ENCODE measurements at regions not wholly inside any gene's neighbourhood (a gene's known extent, or its start where the extent isn't known, plus 50 kb on each side); places are given as distances from the start of the nearest gene placed in this dataset. TPM values are rescaled to one million over a fixed set of nuclear protein-coding genes. Genes with fewer than 3 reads are reported as not detected.

- intact Hi-C loops (cut with DNase I): no loop called here
- DNase-seq (no peak), ATAC-seq (no peak)
- H3K4me3 ChIP-seq: no peak overlapping the region
- no peaks in the 10 kb centered on the region for H3K36me3 ChIP-seq (replicated peaks in 1 of 2; ENCODE audit: insufficient read depth in 1 of 2, low read depth in 2 of 2)
- no peaks in the 10 kb centered on the region for H3K9me3 ChIP-seq
- TF ChIP-seq CTCF (IDR thresholded peaks at IDR 0.05): no peak
- TF ChIP-seq POLR2A (IDR thresholded peaks at IDR 0.05): no peak
- H3K27ac ChIP-seq: no peak overlapping the region
- no peaks in the 10 kb centered on the region for H3K27me3 ChIP-seq
- H3K4me1 ChIP-seq: no peaks in the 10 kb centered on the region
Measured at GRCh38 chr6:127051571-127052260, 66.8 kb upstream of the RSPO3 start.

GRCh38 chr6:127053032-127053874 is 65.2 kb upstream of the RSPO3 start:
- TF ChIP-seq POLR2A (IDR thresholded peaks at IDR 0.05): no peak
- intact Hi-C loops (cut with DNase I): no loop called here
- 42 to 48% methylated on average over 2 of the region's 2 CpGs for WGBS, 2 donors
- Histone ChIP-seq H3K4me1 (no peaks in the 10 kb centered on the region), H3K9me3 (no peaks in the 10 kb centered on the region), H3K27ac (no peak overlapping the region), H3K36me3 (replicated peaks in 1 of 2; ENCODE audit: insufficient read depth in 1 of 2, low read depth in 2 of 2) (no peaks in the 10 kb centered on the region), H3K27me3 (no peaks in the 10 kb centered on the region), H3K4me3 (no peak overlapping the region)
- ATAC-seq (no peak), DNase-seq (no peak)

GRCh38 chr6:127053875-127054235 is 64.6 kb upstream of the RSPO3 start:
- no peak for TF ChIP-seq POLR2A (IDR thresholded peaks at IDR 0.05)
- TF ChIP-seq CTCF (IDR thresholded peaks at IDR 0.05): no peak
- H3K9me3 ChIP-seq: no peaks in the 10 kb centered on the region
- H3K27me3 ChIP-seq: no peaks in the 10 kb centered on the region
- H3K36me3 ChIP-seq (replicated peaks in 1 of 2; ENCODE audit: insufficient read depth in 1 of 2, low read depth in 2 of 2): no peaks in the 10 kb centered on the region
- WGBS, 2 donors: 37 to 43% methylated on average over 1 of the region's 1 CpG
- no peak overlapping the region for H3K27ac ChIP-seq
- H3K4me3 ChIP-seq: no peak overlapping the region
- DNase-seq (no peak), ATAC-seq (no peak)
- no peaks in the 10 kb centered on the region for H3K4me1 ChIP-seq
- intact Hi-C loops (cut with DNase I): no loop called here

GRCh38 chr6:127058027-127058426 is 60.4 kb upstream of the RSPO3 start:
- H3K36me3 ChIP-seq (replicated peaks in 1 of 2; ENCODE audit: insufficient read depth in 1 of 2, low read depth in 2 of 2): no peaks in the 10 kb centered on the region
- DNase-seq (no peak), ATAC-seq (no peak)
- H3K4me1 ChIP-seq: no peaks in the 10 kb centered on the region
- no peak overlapping the region for H3K4me3 ChIP-seq
- no peaks in the 10 kb centered on the region for H3K9me3 ChIP-seq
- no peaks in the 10 kb centered on the region for H3K27me3 ChIP-seq
- 93 to 94% methylated on average over 2 of the region's 2 CpGs for WGBS, 2 donors
- no peak overlapping the region for H3K27ac ChIP-seq
- no peak for TF ChIP-seq CTCF (IDR thresholded peaks at IDR 0.05)
- no peak for TF ChIP-seq POLR2A (IDR thresholded peaks at IDR 0.05)
- intact Hi-C loops (cut with DNase I): no loop called here

- no peak overlapping the region for H3K4me3 ChIP-seq
- no peaks in the 10 kb centered on the region for H3K36me3 ChIP-seq (replicated peaks in 1 of 2; ENCODE audit: insufficient read depth in 1 of 2, low read depth in 2 of 2)
- no peaks in the 10 kb centered on the region for H3K4me1 ChIP-seq
- no peak overlapping the region for H3K27ac ChIP-seq
- intact Hi-C loops (cut with DNase I): no loop called here
- 60 to 74% methylated on average over 2 of the region's 2 CpGs for WGBS, 2 donors
- H3K27me3 ChIP-seq: no peaks in the 10 kb centered on the region
- H3K9me3 ChIP-seq: no peaks in the 10 kb centered on the region
- DNase-seq (no peak), ATAC-seq (no peak)
- no peak for TF ChIP-seq CTCF (IDR thresholded peaks at IDR 0.05)
- TF ChIP-seq POLR2A (IDR thresholded peaks at IDR 0.05): no peak
Measured at GRCh38 chr6:127058936-127059335, 59.5 kb upstream of the RSPO3 start.

MicroRNAs encoded in the stretch of these regions (microRNA counts, 767-probe panel; counts per million panel counts)
- microRNA hsa-miR-588: 0 to 736 counts per million in 2 donors

Small RNAs in the stretch of these regions (microRNA-seq; reads per million reads assigned to microRNA genes)
- gene MIR588 (ENCODE audit: borderline number of aligned reads in 2 of 2, borderline replicate concordance in 2 of 2): 0 to 0.47 reads per million in 2 donors

Small RNAs in the stretch of these regions (small RNA-seq; reads per million reads assigned to genes)
- gene MIR588 (not detected), gene RNU6-200P (not detected)

Data from body of pancreas (tissue), 4 donors.